Suprapubic skin (tissue), 4 donors: ENCODE measurements at regions not wholly inside any gene's neighbourhood (a gene's known extent, or its start where the extent isn't known, plus 50 kb on each side); places are given as distances from the start of the nearest gene placed in this dataset.

Experiments
- DNase-seq, 2 donors: peaks; one replicate each; pipeline ENCODE4 v3.0.0-alpha.2; 2019; ENCODE audit warnings: low spot score in 2 of 2
- H3K27ac ChIP-seq: fragments of 200-600 bp; sonication (generic); one replicate; pipeline ENCODE4 v1.5.1; 2019
- H3K27me3 ChIP-seq: fragments of 200-600 bp; sonication (generic); one replicate; pipeline ENCODE4 v1.5.1; 2019
- H3K36me3 ChIP-seq: fragments of 200-600 bp; sonication (generic); one replicate; pipeline ENCODE4 v1.5.1; 2019
- H3K4me1 ChIP-seq: fragments of 200-600 bp; sonication (generic); one replicate; pipeline ENCODE4 v1.5.1; 2019
- H3K4me3 ChIP-seq: fragments of 200-600 bp; sonication (generic); one replicate; pipeline ENCODE4 v1.5.1; 2019; ENCODE audit warnings: mild to moderate bottlenecking
- H3K9me3 ChIP-seq: fragments of 200-600 bp; sonication (generic); one replicate; pipeline ENCODE4 v1.5.1; 2019
- EP300 ChIP-seq: sonication (generic); formaldehyde crosslinking; IDR thresholded peaks from one replicate; pipeline ENCODE4 v1.6.1; 2017; ENCODE audit warnings: antibody characterized with exemption
- POLR2A ChIP-seq, 2 donors: fragments of 450-650 bp; IDR thresholded peaks; one replicate each; pipeline ENCODE4 v1.6.1; 2017; ENCODE audit warnings: antibody characterized with exemption in 2 of 2, mild to moderate bottlenecking in 2 of 2, moderate library complexity in 2 of 2
- POLR2AphosphoS5 ChIP-seq, 3 donors: sonication (generic); formaldehyde crosslinking; IDR thresholded peaks; one replicate each; pipeline ENCODE4 v1.6.1; 2017; ENCODE audit warnings: antibody characterized with exemption in 3 of 3
- WGBS: methylation state at CpG from one replicate; pipeline ENCODE4 v1.1.5; 2018; 5-methylcytosine and 5-hydroxymethylcytosine counted together
- TF ChIP-seq, protein P1 (sequence below), 2 donors: fragments of 200-600 bp in 1 of 2; fragments of 450-650 bp in 1 of 2; sonication (generic) in 1 of 2; IDR thresholded peaks; one replicate each; pipeline ENCODE4 v1.5.1; 2016 to 2019; ENCODE audit warnings: antibody characterized with exemption in 2 of 2, mild to moderate bottlenecking in 1 of 2, moderate library complexity in 1 of 2

DNA sequence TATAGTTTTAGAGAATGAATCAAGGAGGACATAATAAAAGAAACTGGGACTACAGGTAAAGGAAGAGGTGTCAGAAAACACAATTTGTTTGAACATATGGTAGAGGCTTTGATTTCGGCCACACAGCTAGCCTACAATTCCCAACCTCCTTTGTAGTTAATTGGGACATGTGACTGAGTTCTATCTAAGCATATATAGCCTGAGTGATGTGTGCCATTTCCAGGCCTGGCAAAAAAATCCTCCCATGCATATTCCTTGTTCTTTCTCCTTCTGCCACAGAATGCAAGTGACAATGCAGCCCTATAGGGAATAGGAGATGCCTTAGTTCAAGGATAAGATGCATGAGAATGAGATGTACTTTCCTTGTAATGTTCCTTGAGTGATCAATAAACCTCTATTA is 590.7 kb upstream of the STEAP1 start:
- Histone ChIP-seq H3K4me3 (no peak overlapping the region), H3K4me1 (no peaks in the 10 kb centered on the region), H3K9me3 (peaks cover 4% of the 10 kb centered on the region), H3K27me3 (no peaks in the 10 kb centered on the region), H3K36me3 (no peaks in the 10 kb centered on the region), H3K27ac (no peak overlapping the region)
- TF ChIP-seq EP300, result no peak
- TF ChIP-seq POLR2A (IDR thresholded peaks at IDR 0.05), result no peak
- TF ChIP-seq POLR2AphosphoS5 (IDR thresholded peaks at IDR 0.05), result no peak
- WGBS, result 91% methylated on average over 1 of the region's 1 CpG
- DNase-seq, result no peak

DNA sequence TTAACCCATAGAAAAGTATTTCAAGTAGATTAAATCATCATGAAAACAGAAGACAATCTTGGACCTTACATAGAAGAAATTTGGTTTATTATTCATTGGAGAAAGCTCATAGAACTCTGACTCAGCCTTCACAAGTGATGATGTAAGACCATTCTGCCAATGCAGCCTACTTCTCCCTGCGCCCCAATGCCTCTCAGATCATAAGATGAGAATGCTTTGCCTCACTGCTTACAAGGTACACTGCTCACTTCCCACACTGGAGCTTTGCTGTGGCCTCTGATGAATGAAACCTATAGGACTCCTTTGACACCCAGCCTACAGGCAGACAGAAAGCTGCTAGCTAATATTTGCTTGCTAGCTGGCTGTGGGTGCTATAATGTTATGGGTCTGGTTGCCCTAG is 569.4 kb upstream of the STEAP1 start:
- Histone ChIP-seq H3K27me3 (no peaks in the 10 kb centered on the region), H3K9me3 (no peaks in the 10 kb centered on the region), H3K4me3 (no peak overlapping the region), H3K4me1 (no peaks in the 10 kb centered on the region), H3K27ac (no peak overlapping the region), H3K36me3 (no peaks in the 10 kb centered on the region)
- 67% methylated on average over 1 of the region's 1 CpG for WGBS
- TF ChIP-seq EP300 (no peak), POLR2AphosphoS5 (IDR thresholded peaks at IDR 0.05) (no peak), POLR2A (IDR thresholded peaks at IDR 0.05) (no peak)
- TF ChIP-seq, protein P1, sequence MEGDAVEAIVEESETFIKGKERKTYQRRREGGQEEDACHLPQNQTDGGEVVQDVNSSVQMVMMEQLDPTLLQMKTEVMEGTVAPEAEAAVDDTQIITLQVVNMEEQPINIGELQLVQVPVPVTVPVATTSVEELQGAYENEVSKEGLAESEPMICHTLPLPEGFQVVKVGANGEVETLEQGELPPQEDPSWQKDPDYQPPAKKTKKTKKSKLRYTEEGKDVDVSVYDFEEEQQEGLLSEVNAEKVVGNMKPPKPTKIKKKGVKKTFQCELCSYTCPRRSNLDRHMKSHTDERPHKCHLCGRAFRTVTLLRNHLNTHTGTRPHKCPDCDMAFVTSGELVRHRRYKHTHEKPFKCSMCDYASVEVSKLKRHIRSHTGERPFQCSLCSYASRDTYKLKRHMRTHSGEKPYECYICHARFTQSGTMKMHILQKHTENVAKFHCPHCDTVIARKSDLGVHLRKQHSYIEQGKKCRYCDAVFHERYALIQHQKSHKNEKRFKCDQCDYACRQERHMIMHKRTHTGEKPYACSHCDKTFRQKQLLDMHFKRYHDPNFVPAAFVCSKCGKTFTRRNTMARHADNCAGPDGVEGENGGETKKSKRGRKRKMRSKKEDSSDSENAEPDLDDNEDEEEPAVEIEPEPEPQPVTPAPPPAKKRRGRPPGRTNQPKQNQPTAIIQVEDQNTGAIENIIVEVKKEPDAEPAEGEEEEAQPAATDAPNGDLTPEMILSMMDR (IDR thresholded peaks at IDR 0.05), result no peak
- DNase-seq, result no peak

DNA sequence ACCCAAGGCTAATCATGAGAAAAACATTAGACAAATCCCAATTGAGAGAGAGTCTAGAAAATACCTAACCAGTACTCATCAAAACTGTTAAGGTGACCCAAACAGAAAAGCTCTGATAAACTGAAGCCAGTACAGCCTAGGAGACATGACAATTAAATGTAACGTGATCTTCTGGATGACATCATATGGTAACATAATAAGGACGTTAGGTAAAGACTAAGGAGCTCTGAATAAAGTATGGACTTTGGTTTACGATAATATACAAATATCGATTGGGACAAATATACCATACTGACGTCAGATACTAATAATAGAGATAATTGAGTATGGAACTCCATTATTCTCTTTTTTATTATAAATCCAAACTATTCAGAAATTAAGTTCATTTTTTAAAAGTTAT is 561.1 kb upstream of the STEAP1 start:
- Histone ChIP-seq H3K36me3 (no peaks in the 10 kb centered on the region), H3K27ac (no peak overlapping the region), H3K9me3 (no peaks in the 10 kb centered on the region), H3K27me3 (no peaks in the 10 kb centered on the region), H3K4me3 (no peak overlapping the region), H3K4me1 (no peaks in the 10 kb centered on the region)
- no peak for TF ChIP-seq EP300
- no peak for TF ChIP-seq POLR2AphosphoS5 (IDR thresholded peaks at IDR 0.05)
- TF ChIP-seq, protein P1 (IDR thresholded peaks at IDR 0.05), result no peak
- TF ChIP-seq POLR2A (IDR thresholded peaks at IDR 0.05), result no peak
- WGBS, result 79% methylated on average over 5 of the region's 5 CpGs
- no peak for DNase-seq

DNA sequence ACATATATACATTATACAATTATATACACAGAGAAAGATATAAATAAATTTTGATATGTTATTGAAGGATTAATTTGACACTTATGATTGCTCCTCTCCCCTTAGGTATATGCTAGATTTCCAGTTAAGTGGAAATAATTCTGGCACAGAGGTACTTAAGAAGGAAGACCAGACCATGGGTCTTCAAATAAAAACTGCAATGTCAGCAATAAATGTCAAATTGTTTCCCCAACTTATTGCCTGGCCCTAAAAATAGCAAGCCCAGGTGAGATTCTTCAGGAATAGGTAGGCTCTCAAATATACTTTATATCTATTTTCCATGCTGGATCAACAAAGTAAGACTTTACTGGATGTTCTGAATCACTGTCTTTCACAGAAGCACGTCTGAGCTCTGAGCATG is 551.3 kb upstream of the STEAP1 start:
- H3K9me3 ChIP-seq, result peaks cover 10% of the 10 kb centered on the region
- no peaks in the 10 kb centered on the region for H3K36me3 ChIP-seq
- no peak for DNase-seq
- H3K27ac ChIP-seq, result no peak overlapping the region
- no peaks in the 10 kb centered on the region for H3K27me3 ChIP-seq
- no peak overlapping the region for H3K4me3 ChIP-seq
- TF ChIP-seq POLR2AphosphoS5 (IDR thresholded peaks at IDR 0.05) (no peak), POLR2A (IDR thresholded peaks at IDR 0.05) (no peak), EP300 (no peak)
- TF ChIP-seq, protein P1 (IDR thresholded peaks at IDR 0.05), result no peak
- no peaks in the 10 kb centered on the region for H3K4me1 ChIP-seq
- WGBS, result 85% methylated on average over 1 of the region's 1 CpG

DNA sequence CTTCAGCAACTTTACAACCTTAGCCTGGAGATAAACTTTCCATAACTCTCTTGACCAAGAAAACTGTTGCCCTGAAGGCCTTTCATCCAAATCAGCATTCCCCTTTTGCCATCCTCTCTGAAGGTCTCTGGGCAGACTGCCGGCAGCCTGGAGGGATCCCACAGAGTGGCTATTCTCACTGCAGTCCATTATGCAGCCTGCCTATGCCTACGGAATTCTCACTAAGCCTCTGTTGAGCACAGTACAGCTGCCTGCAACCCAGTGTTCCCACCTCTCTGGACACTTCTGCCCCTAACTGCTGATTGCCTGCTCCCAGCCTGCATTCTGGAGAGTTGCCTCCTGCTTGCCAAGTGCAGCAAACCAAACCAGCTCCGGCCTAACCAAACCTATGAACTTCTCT is 548.9 kb upstream of the STEAP1 start:
- Histone ChIP-seq H3K4me1 (no peaks in the 10 kb centered on the region), H3K27me3 (no peaks in the 10 kb centered on the region), H3K27ac (no peak overlapping the region), H3K4me3 (no peak overlapping the region), H3K9me3 (peaks cover 10% of the 10 kb centered on the region), H3K36me3 (no peaks in the 10 kb centered on the region)
- no peak for DNase-seq
- WGBS, result 97% methylated on average over 3 of the region's 3 CpGs
- TF ChIP-seq EP300 (no peak), POLR2AphosphoS5 (IDR thresholded peaks at IDR 0.05) (no peak), POLR2A (IDR thresholded peaks at IDR 0.05) (no peak)
- TF ChIP-seq, protein P1 (IDR thresholded peaks at IDR 0.05), result no peak

DNA sequence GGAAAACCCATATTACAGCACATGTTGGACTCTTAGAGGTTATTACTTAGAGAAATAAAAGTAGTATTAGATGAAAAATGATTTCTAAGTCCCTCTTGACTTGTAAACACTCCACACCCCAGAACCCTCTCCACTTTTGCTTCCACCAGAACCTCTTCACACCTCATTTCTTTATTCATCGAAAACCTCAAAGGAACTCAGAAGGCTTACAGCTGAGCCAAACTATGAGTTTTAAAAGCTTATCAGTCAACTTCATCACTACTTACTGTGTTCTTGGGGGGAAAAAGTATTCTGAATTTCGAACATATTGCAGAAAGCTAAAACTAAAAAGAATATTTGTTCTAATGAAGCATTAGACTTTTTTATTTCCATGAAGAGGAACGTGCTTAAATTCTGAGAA is 547.8 kb upstream of the STEAP1 start:
- Histone ChIP-seq H3K27ac (no peak overlapping the region), H3K4me3 (no peak overlapping the region), H3K9me3 (peaks cover 5% of the 10 kb centered on the region), H3K27me3 (no peaks in the 10 kb centered on the region), H3K36me3 (no peaks in the 10 kb centered on the region), H3K4me1 (no peaks in the 10 kb centered on the region)
- TF ChIP-seq POLR2AphosphoS5 (IDR thresholded peaks at IDR 0.05) (no peak), EP300 (no peak), POLR2A (IDR thresholded peaks at IDR 0.05) (no peak)
- TF ChIP-seq, protein P1 (IDR thresholded peaks at IDR 0.05), result no peak
- no peak for DNase-seq
- WGBS, result 61% methylated on average over 3 of the region's 3 CpGs
